ENCODE measurements at regions not wholly inside any gene's neighbourhood (a gene's known extent, or its start where the extent isn't known, plus 50 kb on each side); places are given as distances from the start of the nearest gene placed in this dataset.

DNA sequence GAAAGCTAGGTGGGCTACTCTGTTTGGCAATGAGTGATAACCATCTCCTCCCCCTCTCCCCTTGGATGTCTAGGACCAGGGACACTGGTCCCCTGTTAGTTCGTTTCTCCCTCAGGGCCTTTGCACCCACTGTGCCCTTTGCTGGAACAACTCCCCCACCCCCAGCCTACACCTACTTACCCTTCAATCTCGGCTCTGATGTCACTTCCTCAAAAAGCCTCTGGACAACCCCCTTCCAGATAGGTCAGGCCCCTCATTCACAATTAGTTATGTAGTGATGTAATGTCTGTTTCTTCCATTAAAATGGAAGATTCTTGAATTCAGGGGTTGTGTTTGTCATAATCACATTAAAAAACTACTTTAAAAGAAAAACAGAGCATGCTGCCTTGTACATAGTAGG is 152.9 kb downstream of the SNX10 start:
- TF ChIP-seq, protein P1, sequence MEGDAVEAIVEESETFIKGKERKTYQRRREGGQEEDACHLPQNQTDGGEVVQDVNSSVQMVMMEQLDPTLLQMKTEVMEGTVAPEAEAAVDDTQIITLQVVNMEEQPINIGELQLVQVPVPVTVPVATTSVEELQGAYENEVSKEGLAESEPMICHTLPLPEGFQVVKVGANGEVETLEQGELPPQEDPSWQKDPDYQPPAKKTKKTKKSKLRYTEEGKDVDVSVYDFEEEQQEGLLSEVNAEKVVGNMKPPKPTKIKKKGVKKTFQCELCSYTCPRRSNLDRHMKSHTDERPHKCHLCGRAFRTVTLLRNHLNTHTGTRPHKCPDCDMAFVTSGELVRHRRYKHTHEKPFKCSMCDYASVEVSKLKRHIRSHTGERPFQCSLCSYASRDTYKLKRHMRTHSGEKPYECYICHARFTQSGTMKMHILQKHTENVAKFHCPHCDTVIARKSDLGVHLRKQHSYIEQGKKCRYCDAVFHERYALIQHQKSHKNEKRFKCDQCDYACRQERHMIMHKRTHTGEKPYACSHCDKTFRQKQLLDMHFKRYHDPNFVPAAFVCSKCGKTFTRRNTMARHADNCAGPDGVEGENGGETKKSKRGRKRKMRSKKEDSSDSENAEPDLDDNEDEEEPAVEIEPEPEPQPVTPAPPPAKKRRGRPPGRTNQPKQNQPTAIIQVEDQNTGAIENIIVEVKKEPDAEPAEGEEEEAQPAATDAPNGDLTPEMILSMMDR (IDR thresholded peaks at IDR 0.05; ENCODE audit: low read depth, low read length) = no peak
- DNase-seq (ENCODE audit: extremely low read depth, low read depth) = no peak

DNA sequence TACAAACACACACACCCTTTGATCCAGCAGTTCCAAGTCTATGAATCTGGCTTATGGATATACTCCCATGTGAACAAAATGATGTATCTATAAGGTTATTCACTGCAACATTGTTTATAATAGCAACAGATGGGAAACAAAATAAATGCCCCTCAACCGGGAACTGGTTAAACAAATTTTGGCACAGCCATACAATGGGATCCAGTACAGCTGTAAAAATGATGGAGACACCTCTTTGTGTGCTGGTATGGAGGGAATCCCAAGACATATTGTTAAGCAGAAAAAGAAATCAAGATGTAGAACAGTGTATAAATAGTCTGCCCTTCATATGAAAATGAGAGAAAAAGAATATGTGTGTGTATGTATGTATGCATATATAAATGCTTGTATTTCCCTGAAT is 155.5 kb downstream of the SNX10 start:
- TF ChIP-seq, protein P1 (IDR thresholded peaks at IDR 0.05; ENCODE audit: low read depth, low read length) = no peak
- no peak for DNase-seq (ENCODE audit: extremely low read depth, low read depth)

DNA sequence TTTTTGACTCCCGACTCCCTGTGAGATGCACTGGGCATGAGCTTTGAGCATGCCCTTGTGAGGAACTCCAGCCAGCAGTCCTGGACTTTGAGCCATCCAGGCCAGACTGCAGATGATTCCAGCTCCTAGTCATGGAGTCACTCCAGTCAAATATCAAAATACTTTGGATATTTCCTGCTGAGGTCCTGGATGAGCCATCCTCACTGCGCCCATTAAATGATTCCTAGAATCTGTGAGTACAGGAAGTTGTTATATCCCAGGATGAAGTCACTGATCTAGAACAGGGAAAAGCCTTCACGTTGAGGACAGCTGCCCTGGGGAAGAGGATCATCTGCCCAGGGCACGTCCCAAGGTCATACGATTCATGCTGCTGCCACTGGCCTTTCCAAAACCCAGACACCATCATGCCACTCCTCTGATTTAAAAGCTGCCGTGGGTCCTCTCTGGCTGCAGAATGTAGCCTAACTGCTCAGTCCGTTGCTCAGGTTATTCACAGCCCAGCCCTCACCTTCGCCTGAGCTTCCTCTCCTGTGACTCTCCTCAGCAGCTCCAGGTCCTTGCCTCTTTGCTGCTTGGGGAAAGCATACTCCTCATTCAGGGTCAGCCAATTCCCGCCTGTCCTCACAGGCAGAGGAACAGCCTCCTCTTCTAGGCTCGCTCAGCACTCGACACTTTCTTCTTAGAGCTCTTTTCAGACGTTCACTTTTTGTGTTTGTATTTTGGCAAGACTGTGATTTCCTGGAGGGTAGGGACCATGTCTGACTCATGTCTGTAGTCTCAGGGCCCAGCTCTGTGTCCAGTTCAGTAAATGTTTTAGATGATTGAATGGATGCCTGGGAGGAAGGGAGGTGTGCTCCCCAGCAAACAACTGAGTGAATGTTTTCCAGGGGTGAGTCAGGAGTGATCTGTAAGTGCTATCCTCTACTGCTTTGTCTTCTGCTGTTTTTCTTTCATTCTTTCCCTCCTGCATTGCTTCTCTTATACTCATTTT is 157.8 kb downstream of the SNX10 start:
- DNase-seq (ENCODE audit: extremely low read depth, low read depth) = no peak
- TF ChIP-seq, protein P1 (IDR thresholded peaks at IDR 0.05; ENCODE audit: low read depth, low read length) = no peak

DNA sequence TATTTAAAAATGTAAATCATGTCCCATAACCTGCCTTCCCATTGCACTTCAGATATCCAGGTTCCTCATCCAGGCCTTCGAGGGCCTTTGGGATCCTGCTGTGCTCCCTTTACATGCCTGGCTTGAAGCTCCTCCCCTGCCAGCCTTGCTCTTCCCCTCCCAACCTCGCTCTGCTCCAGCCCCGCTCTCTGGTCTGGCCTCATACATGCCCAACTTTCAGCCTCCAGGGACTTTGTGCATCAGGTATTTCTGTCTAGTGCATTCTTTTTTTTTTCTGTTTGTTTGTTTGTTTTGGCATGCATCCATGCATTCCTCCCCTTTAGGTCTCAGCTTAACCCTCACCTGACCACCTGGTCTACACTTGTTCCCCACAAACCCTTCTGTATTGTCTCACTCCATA is 160.3 kb downstream of the SNX10 start:
- TF ChIP-seq, protein P1 (IDR thresholded peaks at IDR 0.05; ENCODE audit: low read depth, low read length) = no peak
- DNase-seq (ENCODE audit: extremely low read depth, low read depth) = no peak

DNA sequence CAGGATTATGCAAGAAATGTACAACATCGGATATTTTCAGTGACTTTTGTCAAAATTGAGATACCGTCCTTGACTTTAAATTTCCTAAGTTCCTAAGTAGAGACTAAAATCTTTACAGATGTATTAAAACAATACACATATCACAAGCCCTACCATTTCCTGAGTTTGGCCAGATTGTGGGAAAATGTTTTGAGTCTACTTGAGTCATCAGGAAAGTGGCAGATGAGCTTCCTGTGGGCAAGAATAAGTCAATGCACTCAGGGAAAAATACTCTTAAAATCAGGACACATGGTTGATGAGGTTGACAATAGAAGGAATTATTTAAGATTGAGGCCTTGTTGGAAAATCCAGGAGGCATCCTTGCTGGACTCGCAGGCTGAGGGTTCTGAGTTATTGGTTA is 162.5 kb downstream of the SNX10 start:
- TF ChIP-seq, protein P1 (IDR thresholded peaks at IDR 0.05; ENCODE audit: low read depth, low read length) = no peak
- DNase-seq (ENCODE audit: extremely low read depth, low read depth) = no peak

DNA sequence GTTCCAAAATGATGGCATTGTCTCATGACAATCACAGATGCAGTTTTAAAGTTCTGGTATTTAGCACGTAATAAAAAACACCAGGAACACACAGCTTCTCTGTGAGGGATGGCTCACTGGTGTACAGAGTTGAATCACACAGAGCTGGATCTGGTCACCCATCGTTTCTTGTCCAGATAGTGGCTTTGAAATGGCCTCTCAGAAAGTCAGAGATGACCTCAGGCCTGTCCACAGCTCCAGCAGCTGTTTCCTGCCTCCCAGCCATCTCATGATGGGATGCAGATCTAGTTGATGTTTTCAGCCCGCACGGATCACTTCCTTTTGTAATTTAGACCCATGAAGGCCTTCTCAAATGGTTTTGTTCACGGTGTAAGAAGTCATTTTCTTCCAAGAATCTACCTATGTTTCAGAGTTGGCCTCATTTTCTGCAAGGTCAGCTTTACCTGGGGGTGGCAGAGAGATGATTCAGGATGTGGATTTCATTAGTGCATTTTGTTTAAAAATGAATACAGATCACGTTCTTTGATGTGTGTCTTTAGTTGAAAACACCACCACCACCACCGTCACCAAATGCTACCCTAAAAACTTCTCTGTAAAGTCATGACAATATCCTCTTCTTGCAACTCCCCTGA is 166.2 kb downstream of the SNX10 start:
- DNase-seq (ENCODE audit: extremely low read depth, low read depth) = no peak
- TF ChIP-seq, protein P1 (IDR thresholded peaks at IDR 0.05; ENCODE audit: low read depth, low read length) = no peak
